GM21515 (cell line): ENCODE measurements at regions not wholly inside any gene's neighbourhood (a gene's known extent, or its start where the extent isn't known, plus 50 kb on each side); places are given as distances from the start of the nearest gene placed in this dataset.

ENCODE experiments used
- ATAC-seq: cut with Tn5 transposase; IDR thresholded peaks from one replicate; pipeline ENCODE4 v1.9.1; 2021; ENCODE audit not compliant: unreplicated experiment

DNA sequence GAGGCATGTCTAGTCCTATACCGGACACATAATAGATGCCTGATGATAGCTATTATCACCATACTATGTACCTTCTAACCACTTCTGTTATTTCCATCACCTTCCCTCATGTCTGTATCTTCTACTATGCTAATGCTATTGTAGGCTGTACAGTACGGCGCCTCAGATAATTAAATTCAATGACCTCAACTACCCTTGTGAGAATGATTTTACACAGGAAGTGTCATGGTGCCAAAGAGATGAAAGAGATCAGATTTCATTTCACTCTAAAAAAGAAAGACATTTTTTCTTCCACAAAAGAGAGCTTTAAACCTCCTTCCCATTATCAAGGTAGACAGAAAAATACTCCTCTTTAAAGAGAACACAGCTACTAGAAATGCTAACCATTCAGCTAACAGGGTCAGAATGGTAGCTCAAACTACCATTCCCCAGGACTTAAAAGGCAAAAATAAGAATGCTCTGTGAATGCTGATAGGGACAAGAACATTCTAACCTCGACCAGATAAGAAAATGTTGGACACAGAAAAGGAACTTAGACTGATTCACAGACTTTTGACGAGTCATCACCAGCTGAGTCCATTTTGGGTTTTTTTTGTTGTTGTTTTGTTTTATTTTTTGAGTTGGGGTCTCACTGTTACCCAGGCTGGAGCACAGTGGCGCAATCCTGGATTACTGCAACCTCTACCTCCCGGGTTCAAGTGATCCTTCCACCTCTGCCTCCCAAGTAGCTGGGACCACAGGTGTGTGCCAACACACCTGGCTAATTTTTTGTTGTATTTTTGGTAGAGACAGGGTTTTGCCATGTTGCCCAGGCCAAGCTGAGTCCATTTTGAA, 99.2 kb upstream of the RAPGEF2 start:
- ATAC-seq, result no peak

- ATAC-seq, result no peak
These were observed 96.7 kb upstream of the RAPGEF2 start for GRCh38 chr4:159006202-159006601.

DNA sequence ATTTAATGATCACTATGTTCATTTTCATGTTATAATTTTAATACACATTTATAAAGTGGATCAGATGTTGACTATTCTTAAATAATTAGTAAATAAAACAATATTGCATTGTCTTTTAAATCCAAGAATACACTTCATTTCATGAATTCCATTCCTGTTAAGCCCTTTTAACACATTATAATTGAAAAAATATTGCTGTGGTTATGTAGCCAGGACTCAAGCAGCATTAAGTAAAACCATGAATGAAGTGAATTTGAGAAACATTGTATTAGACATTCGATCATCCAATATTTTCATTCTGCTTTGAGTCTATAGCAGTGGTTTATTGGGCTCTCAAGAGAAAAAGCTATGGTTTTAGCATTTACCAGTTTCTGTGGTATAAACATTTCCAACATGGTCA, 94.2 kb upstream of the RAPGEF2 start:
- no peak for ATAC-seq

- no peak for ATAC-seq
These were observed 93.4 kb upstream of the RAPGEF2 start for GRCh38 chr4:159009521-159009920.

- no peak for ATAC-seq
These were observed 92.8 kb upstream of the RAPGEF2 start for GRCh38 chr4:159010100-159010499.

- ATAC-seq, result no peak
These were observed 92.2 kb upstream of the RAPGEF2 start for GRCh38 chr4:159010563-159011260.

DNA sequence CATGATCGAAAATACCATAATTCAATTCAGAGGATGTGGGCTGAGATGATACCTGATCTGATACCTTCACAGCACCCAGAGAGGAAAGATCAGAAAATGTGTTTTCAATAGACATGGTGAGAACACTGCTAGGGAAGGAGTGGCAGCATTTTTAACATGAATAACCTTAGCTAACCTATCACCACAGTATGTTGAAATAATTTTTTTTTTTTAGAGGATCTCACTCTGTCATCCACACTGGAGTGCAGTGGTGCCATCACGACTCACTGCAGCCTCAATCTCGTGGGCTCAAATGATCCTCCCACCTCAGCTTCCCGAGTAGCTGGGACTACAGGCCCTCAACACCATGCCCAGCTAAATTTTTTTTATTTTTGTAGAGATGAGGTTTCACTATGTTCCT, 90.5 kb upstream of the RAPGEF2 start:
- ATAC-seq, result no peak

DNA sequence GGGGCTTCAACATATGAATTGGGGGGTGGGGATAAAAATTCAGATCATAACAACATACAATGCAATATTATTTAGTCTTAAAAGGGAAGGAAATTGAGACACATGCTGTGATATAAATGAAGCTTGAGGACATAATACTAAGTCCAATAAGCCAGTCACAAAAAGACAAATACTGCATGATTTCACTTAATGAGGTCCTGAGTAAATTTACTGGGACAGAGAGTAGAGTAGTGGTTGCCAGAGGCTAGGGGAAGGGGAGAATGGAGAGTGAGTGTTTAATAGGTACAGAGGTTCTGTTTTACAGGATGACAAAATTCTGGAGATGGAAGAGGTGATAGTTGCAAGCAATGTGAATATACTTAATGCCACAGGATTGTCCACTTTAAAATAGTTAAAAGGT, 89.2 kb upstream of the RAPGEF2 start:
- no peak for ATAC-seq

GRCh38 chr4:159014859-159015258, 88.0 kb upstream of the RAPGEF2 start:
- ATAC-seq, result no peak

DNA sequence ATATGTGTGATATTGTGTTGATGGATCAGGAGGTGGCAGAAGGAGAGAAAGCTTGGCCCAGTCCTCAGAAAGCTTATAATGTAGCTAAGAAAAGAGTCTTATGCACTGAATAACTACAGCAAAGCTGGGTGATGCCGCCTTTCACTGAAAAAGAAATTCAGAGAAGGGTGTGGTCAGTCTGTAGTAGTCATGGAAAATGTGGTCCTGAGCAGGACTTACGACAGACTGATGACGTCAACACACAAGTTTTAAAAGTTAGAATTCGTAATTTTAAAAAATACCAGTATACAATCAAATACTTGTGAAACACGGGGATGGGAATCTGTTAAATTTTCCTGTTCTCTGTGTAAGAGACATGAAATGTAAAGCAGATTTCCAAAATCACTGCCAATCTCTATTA, 87.0 kb upstream of the RAPGEF2 start:
- no peak for ATAC-seq

DNA sequence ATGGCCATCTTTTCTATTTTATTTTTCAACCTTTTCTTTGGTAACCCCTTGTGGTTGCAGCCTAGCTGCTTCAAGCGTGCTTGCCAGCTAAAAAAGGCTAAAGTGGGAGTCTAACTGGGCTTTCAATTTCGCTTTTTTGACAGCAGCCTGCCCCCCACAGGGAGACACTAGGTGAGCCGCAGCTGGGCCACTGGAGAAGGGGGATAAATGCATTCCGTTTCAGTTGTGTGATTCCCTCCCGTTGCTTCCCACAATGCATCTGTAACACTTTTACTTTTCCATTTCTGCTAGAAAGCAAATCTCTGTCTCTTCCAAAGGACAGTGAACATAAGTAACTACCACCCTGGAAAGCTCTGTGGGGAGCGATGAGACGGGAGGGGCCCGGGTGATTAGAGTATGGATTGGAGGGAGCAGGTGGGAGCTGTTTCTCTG, 86.3 kb upstream of the RAPGEF2 start:
- peak; percentile 66 for ATAC-seq

DNA sequence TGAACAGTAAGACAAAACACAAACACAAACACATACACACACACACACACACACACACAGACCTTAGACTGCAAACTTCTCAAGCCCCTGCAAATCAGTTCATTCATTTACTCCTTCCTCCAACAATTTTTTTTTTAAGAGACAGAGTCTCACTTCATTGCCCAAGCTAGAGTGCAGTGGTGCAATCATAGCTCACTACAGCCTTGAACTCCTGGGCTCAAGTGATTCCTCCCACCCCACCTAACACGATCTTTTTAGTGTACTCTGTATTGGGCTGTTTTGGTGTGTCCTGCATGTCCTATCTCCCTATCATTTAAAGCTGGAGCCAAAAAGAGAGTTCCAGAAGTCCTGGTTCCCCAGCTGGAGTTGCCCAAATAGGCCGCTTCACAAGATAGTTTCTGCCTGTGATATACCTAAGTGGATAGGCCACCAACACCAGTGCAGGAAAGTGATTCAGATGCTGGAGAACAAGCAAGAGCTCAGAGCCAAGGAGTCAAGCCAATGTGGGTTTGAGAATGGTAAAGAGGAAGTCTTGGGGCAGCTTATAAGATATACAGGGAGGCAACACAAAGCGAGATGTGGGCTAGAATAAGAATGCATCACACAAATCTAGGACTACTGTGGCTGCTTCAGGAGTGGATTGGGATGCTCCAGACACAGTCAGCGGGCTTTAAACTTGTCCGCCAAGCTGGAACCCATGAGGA, 85.4 kb upstream of the RAPGEF2 start:
- peak; percentile 32 for ATAC-seq

DNA sequence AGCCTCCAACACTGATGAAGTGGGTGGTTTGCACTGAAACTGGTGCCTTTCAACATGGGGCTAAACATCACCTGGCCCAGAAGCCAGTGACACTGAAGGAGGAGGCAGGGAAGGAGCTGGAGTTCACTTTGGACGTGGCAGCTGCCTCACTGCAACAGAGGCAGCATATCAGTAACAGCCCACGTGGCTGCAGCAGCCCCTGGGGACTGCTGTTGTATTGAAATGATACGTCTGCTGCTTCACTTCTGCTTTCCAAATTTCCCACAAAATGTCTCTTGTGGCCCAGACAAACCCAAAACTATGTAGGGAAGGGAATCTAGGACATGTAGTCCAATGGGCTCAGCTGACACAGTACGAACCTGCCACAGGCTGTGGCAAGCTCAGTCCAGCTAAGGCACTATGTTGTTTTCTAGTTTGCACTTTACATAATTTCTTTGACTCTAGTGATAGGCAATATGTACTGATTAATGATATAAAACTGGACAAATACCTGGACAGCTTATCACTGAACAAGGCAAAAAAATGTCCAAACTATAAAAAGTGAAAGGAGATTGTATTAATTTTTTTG, 84.7 kb upstream of the RAPGEF2 start:
- peak; percentile 85 for ATAC-seq

DNA sequence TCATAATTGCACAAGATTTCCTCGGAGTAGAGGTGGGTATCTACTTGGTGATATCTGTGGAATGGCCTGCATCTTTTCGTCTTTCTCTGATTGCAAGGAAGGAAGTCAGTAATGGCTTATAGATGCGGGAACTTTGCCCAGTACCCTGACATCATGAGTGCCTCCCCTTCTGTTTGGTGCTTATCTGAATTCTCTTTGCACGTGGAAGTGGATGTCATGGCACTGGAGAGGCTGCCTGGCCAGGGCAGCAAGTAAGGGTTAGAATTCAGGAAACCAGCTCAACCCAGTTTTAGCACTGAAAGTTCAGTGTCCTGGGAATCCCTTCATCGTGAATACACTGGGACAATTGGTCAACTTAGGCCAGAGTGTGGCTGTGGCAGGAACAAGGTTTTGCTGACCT, 83.5 kb upstream of the RAPGEF2 start:
- ATAC-seq, result no peak

GRCh38 chr4:159021597-159022385, 81.1 kb upstream of the RAPGEF2 start:
- ATAC-seq, result no peak

- no peak for ATAC-seq
These were observed 79.1 kb upstream of the RAPGEF2 start for GRCh38 chr4:159023741-159024140.

DNA sequence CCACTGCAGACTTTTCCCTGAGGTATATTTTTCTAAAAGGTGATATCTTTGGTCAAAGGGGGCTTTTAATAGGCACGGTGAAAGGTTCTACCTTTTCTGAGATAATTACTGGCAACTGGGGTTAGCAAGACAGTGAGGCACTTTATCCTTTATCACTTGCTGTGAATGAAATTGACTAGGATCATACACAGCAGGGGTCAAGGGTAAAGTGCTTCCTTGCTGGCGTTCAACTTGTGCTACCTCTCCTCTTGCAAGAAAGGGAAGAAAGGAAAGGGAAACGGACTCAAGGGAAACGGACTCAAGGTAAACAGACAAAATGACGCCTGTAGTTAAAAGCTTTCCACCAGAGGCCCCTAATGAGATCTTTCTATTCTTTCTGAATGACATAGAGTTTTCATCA, 78.6 kb upstream of the RAPGEF2 start:
- ATAC-seq, result no peak

- ATAC-seq, result no peak
These were observed 78.1 kb upstream of the RAPGEF2 start for GRCh38 chr4:159024828-159025227.

DNA sequence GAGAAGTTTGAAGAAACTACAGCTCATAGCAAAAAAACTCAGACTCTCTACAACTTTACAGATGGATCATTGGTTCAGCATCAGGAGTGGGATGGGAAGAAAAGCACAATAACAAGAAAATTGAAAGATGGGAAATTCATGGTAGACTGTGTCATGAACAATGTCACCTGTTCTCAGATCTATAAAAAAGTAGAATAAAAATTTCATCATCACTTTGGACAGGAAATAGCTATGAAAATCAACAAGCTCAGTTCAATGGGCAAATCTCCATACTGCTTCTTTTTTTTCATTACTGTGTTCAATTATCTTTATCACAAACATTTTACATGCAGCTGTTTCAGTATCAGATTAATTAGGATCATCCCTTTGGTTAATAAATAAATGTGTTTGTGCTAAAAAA, 76.5 kb upstream of the RAPGEF2 start:
- ATAC-seq, result no peak

DNA sequence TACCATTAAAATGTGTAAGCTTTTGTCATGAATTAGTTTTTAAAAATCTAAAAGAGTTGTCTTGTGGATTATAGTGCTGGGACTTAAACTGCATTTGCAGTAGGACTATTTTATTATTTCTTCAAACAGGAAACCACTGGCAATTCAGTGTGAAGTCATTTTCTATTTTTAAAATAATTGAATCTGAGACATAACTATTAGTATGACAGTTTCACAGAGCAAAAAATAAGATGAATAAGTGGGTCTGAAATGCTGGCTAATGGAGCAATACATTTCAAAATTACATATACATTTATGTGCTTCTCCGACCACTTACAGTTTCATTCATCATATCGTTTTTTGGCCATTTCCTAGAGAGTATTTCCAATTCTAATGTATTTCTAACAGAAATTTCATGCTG, 75.3 kb upstream of the RAPGEF2 start:
- ATAC-seq, result no peak

GRCh38 chr4:159029481-159029880, 73.4 kb upstream of the RAPGEF2 start:
- ATAC-seq, result no peak
